T follicular helper cell (primary cell): ENCODE measurements at regions not wholly inside any gene's neighbourhood (a gene's known extent, or its start where the extent isn't known, plus 50 kb on each side); places are given as distances from the start of the nearest gene placed in this dataset.

Source experiments
- DNase-seq: peaks from one replicate; pipeline ENCODE4 v3.0.0-alpha.2; 2020; ENCODE audit warnings: low read depth

GRCh38 chr6:120924214-120924613, 410.1 kb downstream of the TBC1D32 start:
- no peak for DNase-seq

- DNase-seq, result no peak
Measured at GRCh38 chr6:120918137-120918536, 416.1 kb downstream of the TBC1D32 start.

- DNase-seq, result no peak
Measured at GRCh38 chr6:120916844-120917243, 417.4 kb downstream of the TBC1D32 start.

- no peak for DNase-seq
Measured at GRCh38 chr6:120913486-120913885, 420.8 kb downstream of the TBC1D32 start.

- DNase-seq, result no peak
Measured at GRCh38 chr6:120908767-120909166, 425.5 kb downstream of the TBC1D32 start.

GRCh38 chr6:120903836-120904235, 430.4 kb downstream of the TBC1D32 start:
- DNase-seq, result no peak

- no peak for DNase-seq
Measured at GRCh38 chr6:120899932-120900331, 434.3 kb downstream of the TBC1D32 start.

GRCh38 chr6:120894077-120894476, 440.2 kb downstream of the TBC1D32 start:
- no peak for DNase-seq

GRCh38 chr6:120876931-120877330, 457.3 kb downstream of the TBC1D32 start:
- DNase-seq, result no peak

- no peak for DNase-seq
Measured at GRCh38 chr6:120876424-120876823, 457.9 kb downstream of the TBC1D32 start.

GRCh38 chr6:120875900-120876299, 458.4 kb downstream of the TBC1D32 start:
- DNase-seq, result no peak

- no peak for DNase-seq
Measured at GRCh38 chr6:120874422-120874821, 459.9 kb downstream of the TBC1D32 start.

GRCh38 chr6:120873125-120873865, 461.0 kb downstream of the TBC1D32 start:
- DNase-seq, result no peak

- DNase-seq, result no peak
Measured at GRCh38 chr6:120872262-120872578, 462.1 kb downstream of the TBC1D32 start.

- DNase-seq, result no peak
Measured at GRCh38 chr6:120871416-120872261, 462.6 kb downstream of the TBC1D32 start.

GRCh38 chr6:120869397-120869796, 464.9 kb downstream of the TBC1D32 start:
- no peak for DNase-seq

- DNase-seq, result no peak
Measured at GRCh38 chr6:120857422-120857821, 476.9 kb downstream of the TBC1D32 start.

- no peak for DNase-seq
Measured at GRCh38 chr6:120854583-120854982, 479.7 kb downstream of the TBC1D32 start.

- no peak for DNase-seq
Measured at GRCh38 chr6:120853489-120853888, 480.8 kb downstream of the TBC1D32 start.

GRCh38 chr6:120852293-120852849, 481.9 kb downstream of the TBC1D32 start:
- DNase-seq, result no peak

- DNase-seq, result no peak
Measured at GRCh38 chr6:120826253-120826652, 508.0 kb downstream of the TBC1D32 start.

GRCh38 chr6:120816794-120817193, 517.5 kb downstream of the TBC1D32 start:
- no peak for DNase-seq

- DNase-seq, result no peak
Measured at GRCh38 chr6:120805276-120805675, 529.0 kb downstream of the TBC1D32 start.
